B cell (primary cell): ENCODE measurements at regions not wholly inside any gene's neighbourhood (a gene's known extent, or its start where the extent isn't known, plus 50 kb on each side); places are given as distances from the start of the nearest gene placed in this dataset.

Experiments
- CTCF ChIP-seq: fragments of 200-600 bp; IDR thresholded peaks from one replicate; pipeline ENCODE4 v1.8.0; 2022; ENCODE audit warnings: antibody characterized with exemption, mild to moderate bottlenecking
- EZH2 ChIP-seq: IDR thresholded peaks from 2 replicates; pipeline ENCODE4 v1.6.1; 2012; ENCODE audit warnings: borderline replicate concordance, low read depth, mild to moderate bottlenecking, moderate library complexity, low read length; ENCODE audit not compliant: insufficient read depth, poor library complexity, severe bottlenecking

DNA sequence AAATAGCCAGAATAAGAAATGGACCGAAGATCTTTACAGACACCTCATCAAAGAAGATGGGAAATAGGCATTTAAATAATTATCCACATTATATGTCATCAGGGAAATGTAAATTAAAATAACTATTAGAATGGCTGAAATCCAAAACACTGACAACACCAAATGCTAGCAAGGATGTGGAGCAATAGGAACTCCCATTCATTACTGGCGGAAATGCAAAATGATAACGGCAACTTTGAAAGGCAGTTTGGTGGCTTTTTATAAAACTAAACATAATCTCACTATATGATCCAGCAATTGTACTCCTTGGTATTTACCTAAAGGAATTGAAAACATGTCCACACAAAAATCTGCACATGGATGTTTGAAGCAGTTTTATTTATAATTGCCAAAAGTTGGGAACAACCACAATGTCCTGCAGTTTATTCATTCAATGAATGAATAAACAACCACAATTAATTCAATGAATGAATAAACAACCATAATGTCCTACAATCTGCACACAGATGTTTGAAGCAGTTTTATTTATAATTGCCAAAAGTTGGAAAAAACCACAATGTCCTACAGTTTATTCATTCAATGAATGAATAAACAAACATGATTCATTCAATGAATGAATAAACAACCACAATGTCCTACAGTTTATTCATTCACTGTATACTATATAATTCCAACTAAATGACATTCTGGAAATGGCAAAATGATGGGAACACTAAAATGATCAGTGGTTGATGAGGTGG lies 117.6 kb upstream of the PCDH18 start:
- TF ChIP-seq CTCF: no peak
- no peak for TF ChIP-seq EZH2
